RWPE2 (cell line): ENCODE measurements at regions not wholly inside any gene's neighbourhood (a gene's known extent, or its start where the extent isn't known, plus 50 kb on each side); places are given as distances from the start of the nearest gene placed in this dataset.

Experiments used
- ATAC-seq: fragments of 200-7000 bp; cut with Tn5 transposase; 3 replicates; pipeline ENCODE4 v1.9.1; 2021; ENCODE audit warnings: low read depth
- DNase-seq: peaks from one replicate; pipeline ENCODE4 v3.0.0-alpha.2; 2020; ENCODE audit warnings: low spot score
- H3K27ac ChIP-seq: fragments of 450-650 bp; 2 replicates; pipeline ENCODE4 v1.5.1; 2017; ENCODE audit warnings: mild to moderate bottlenecking; ENCODE audit not compliant: poor library complexity, severe bottlenecking
- H3K27me3 ChIP-seq: fragments of 250-450 bp; sonication (Bioruptor Pico); 2 replicates; pipeline ENCODE4 v1.5.1; 2021; ENCODE audit warnings: mild to moderate bottlenecking, moderate library complexity; ENCODE audit not compliant: insufficient read depth, poor library complexity, severe bottlenecking
- H3K36me3 ChIP-seq: fragments of 250-450 bp; sonication (Bioruptor Pico); 2 replicates; pipeline ENCODE4 v1.5.1; 2020; ENCODE audit warnings: low read depth, mild to moderate bottlenecking, moderate library complexity
- H3K4me1 ChIP-seq: fragments of 250-450 bp; sonication (Bioruptor Pico); 2 replicates; pipeline ENCODE4 v1.5.1; 2021; ENCODE audit warnings: mild to moderate bottlenecking, moderate library complexity; ENCODE audit not compliant: insufficient read depth, poor library complexity, severe bottlenecking
- H3K4me3 ChIP-seq: fragments of 250-450 bp; sonication (Bioruptor Pico); 2 replicates; pipeline ENCODE4 v1.5.1; 2021; ENCODE audit warnings: mild to moderate bottlenecking, moderate library complexity; ENCODE audit not compliant: severe bottlenecking
- H3K9me3 ChIP-seq: fragments of 250-450 bp; sonication (Bioruptor Pico); 2 replicates; pipeline ENCODE4 v1.5.1; 2021; ENCODE audit warnings: mild to moderate bottlenecking, moderate library complexity; ENCODE audit not compliant: severe bottlenecking
- CTCF ChIP-seq: fragments of 450-650 bp; IDR thresholded peaks from one replicate; pipeline ENCODE4 v1.5.1; 2017; ENCODE audit warnings: mild to moderate bottlenecking, moderate library complexity; ENCODE audit not compliant: poor library complexity, severe bottlenecking

GRCh38 chr20:40767615-40767924 is 78.5 kb upstream of the MAFB start:
- ATAC-seq (no peak), DNase-seq (peak; percentile 55)
- TF ChIP-seq CTCF, result no peak
- Histone ChIP-seq H3K9me3 (no peaks in the 10 kb centered on the region), H3K27me3 (peaks cover 24% of the 10 kb centered on the region), H3K27ac (no peak overlapping the region), H3K4me3 (no peak overlapping the region), H3K4me1 (no peaks in the 10 kb centered on the region), H3K36me3 (no peaks in the 10 kb centered on the region)

GRCh38 chr20:40768105-40768504 is 79.1 kb upstream of the MAFB start:
- Histone ChIP-seq H3K4me1 (no peaks in the 10 kb centered on the region), H3K27me3 (peaks cover 24% of the 10 kb centered on the region), H3K27ac (no peak overlapping the region), H3K9me3 (no peaks in the 10 kb centered on the region), H3K4me3 (no peak overlapping the region), H3K36me3 (no peaks in the 10 kb centered on the region)
- DNase-seq (peak; percentile 53), ATAC-seq (no peak)
- no peak for TF ChIP-seq CTCF

GRCh38 chr20:40769677-40770285 is 80.7 kb upstream of the MAFB start:
- no peak for ATAC-seq
- TF ChIP-seq CTCF, result no peak
- peaks cover 19% of the 10 kb centered on the region for H3K27me3 ChIP-seq
- H3K4me1 ChIP-seq, result no peaks in the 10 kb centered on the region
- no peaks in the 10 kb centered on the region for H3K9me3 ChIP-seq
- H3K27ac ChIP-seq, result no peak overlapping the region
- H3K36me3 ChIP-seq, result no peaks in the 10 kb centered on the region
- H3K4me3 ChIP-seq, result no peak overlapping the region
- no peak for DNase-seq

GRCh38 chr20:40770564-40771307 is 81.7 kb upstream of the MAFB start:
- no peak for TF ChIP-seq CTCF
- no peaks in the 10 kb centered on the region for H3K4me1 ChIP-seq
- no peak for ATAC-seq
- no peaks in the 10 kb centered on the region for H3K36me3 ChIP-seq
- no peak overlapping the region for H3K27ac ChIP-seq
- peak; percentile 71 for DNase-seq
- H3K9me3 ChIP-seq, result no peaks in the 10 kb centered on the region
- H3K4me3 ChIP-seq, result no peak overlapping the region
- H3K27me3 ChIP-seq, result peaks cover 9% of the 10 kb centered on the region

- no peaks in the 10 kb centered on the region for H3K9me3 ChIP-seq
- peaks cover 6% of the 10 kb centered on the region for H3K27me3 ChIP-seq
- H3K4me1 ChIP-seq, result no peaks in the 10 kb centered on the region
- peak; percentile 47 for DNase-seq
- no peak overlapping the region for H3K27ac ChIP-seq
- no peaks in the 10 kb centered on the region for H3K36me3 ChIP-seq
- H3K4me3 ChIP-seq, result no peak overlapping the region
- ATAC-seq, result no peak
- no peak for TF ChIP-seq CTCF
These were observed 82.2 kb upstream of the MAFB start for GRCh38 chr20:40771308-40771610.
